Coronary artery (tissue), 2 donors: ENCODE measurements at regions not wholly inside any gene's neighbourhood (a gene's known extent, or its start where the extent isn't known, plus 50 kb on each side); places are given as distances from the start of the nearest gene placed in this dataset.
A peak's percentile ranks its signal among the peaks of the same experiment; 100 is the strongest.

Experiments
- DNase-seq: peaks from one replicate; pipeline ENCODE4 v3.0.0-alpha.2; 2017; ENCODE audit warnings: low spot score
- H3K27ac ChIP-seq, 2 donors: fragments of 200-600 bp; sonication (generic); one replicate each; pipeline ENCODE4 v1.5.1; 2016 to 2019
- H3K4me3 ChIP-seq: fragments of 200-600 bp; sonication (generic); 2 replicates; pipeline ENCODE4 v1.5.1; 2016; ENCODE audit warnings: mild to moderate bottlenecking, moderate library complexity
- TF ChIP-seq, protein P1 (sequence below): fragments of 200-600 bp; sonication (generic); IDR thresholded peaks from one replicate; pipeline ENCODE4 v1.5.1; 2019; ENCODE audit warnings: antibody characterized with exemption

DNA sequence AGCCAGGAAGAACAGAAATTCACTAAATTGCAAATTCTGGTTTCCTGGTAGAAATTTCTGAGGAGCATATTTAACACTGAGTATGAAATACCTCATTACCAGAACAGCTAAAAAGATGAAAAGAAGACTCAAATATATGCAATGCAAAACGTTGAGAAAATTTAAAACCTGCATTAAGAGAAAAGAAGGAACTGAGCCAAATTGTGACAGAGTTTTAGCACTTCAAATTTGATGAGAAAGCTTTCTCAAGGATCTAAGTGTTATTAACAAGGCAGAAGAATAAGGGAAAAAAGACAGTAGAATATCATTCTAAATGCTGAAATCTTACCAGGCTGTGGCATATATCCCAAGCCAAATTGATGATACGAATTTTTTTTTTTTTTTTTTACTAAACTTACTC is 443.0 kb downstream of the COL12A1 start:
- Histone ChIP-seq H3K4me3 (no peak overlapping the region), H3K27ac (no peak overlapping the region)
- no peak for DNase-seq
- TF ChIP-seq, protein P1, sequence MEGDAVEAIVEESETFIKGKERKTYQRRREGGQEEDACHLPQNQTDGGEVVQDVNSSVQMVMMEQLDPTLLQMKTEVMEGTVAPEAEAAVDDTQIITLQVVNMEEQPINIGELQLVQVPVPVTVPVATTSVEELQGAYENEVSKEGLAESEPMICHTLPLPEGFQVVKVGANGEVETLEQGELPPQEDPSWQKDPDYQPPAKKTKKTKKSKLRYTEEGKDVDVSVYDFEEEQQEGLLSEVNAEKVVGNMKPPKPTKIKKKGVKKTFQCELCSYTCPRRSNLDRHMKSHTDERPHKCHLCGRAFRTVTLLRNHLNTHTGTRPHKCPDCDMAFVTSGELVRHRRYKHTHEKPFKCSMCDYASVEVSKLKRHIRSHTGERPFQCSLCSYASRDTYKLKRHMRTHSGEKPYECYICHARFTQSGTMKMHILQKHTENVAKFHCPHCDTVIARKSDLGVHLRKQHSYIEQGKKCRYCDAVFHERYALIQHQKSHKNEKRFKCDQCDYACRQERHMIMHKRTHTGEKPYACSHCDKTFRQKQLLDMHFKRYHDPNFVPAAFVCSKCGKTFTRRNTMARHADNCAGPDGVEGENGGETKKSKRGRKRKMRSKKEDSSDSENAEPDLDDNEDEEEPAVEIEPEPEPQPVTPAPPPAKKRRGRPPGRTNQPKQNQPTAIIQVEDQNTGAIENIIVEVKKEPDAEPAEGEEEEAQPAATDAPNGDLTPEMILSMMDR: no peak

GRCh38 chr6:74757813-74758212 is 448.0 kb downstream of the COL12A1 start:
- TF ChIP-seq, protein P1: no peak
- DNase-seq: no peak
- no peak overlapping the region for H3K4me3 ChIP-seq
- no peak overlapping the region for H3K27ac ChIP-seq

GRCh38 chr6:74756923-74757322 is 448.9 kb downstream of the COL12A1 start:
- no peak for DNase-seq
- no peak overlapping the region for H3K4me3 ChIP-seq
- no peak overlapping the region for H3K27ac ChIP-seq
- TF ChIP-seq, protein P1: no peak

GRCh38 chr6:74755778-74756177 is 450.1 kb downstream of the COL12A1 start:
- no peak overlapping the region for H3K4me3 ChIP-seq
- TF ChIP-seq, protein P1: no peak
- H3K27ac ChIP-seq: peak overlapping the region in 1 of 2 donors; percentile 5
- no peak for DNase-seq

GRCh38 chr6:74755196-74755595 is 450.7 kb downstream of the COL12A1 start:
- Histone ChIP-seq H3K27ac (peak overlapping the region in 1 of 2 donors; percentile 5), H3K4me3 (no peak overlapping the region)
- no peak for DNase-seq
- TF ChIP-seq, protein P1: no peak

DNA sequence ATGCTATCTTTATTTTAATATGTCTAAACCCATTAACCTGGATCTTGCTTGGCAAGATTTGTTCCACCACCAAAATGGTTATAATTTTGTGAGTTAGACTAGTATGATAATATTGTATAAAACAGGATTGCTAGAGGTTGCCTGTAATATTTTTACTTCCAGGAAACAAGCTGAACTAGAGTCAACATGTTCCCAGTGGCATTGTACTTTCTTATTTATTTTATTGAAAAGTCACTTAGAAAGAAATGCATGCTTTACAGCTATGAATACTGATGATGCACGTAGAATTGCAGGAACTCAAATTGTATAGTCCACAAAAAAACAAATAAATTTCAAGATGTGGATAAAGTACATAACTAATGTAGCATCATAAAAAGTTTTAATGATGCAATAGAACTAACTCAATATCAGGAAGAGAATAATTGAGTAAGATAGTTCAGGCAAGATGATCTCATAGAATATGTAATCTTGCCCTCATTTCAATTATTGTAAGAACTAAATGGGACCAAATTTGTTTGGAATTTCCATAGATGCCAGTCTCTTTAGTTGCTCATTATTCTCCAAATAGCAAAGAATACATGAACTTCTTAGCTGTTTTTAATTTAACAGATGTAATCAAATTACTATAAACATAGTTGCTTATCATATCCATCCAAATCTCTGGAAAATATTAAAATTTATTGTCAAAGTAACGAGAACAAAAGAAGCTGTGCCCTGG is 451.8 kb downstream of the COL12A1 start:
- TF ChIP-seq, protein P1: no peak

DNA sequence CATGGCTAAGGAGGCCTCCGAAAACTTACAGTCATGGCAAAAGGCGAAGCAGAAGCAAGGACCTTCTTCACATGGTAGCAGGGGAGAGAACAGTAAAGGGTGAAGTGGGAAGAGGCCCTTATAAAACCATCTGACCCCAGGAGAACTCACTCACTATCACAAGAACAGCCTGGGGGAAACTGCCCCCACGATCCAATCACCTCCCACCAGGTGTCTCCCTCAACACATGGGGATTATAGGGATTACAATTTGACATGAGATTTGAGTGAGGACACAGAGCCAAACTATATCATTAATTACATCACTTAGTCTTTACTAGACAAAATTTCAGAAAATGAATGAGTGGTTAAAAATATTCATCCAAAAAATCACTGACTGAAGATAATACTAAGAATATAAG is 453.6 kb downstream of the COL12A1 start:
- H3K27ac ChIP-seq: no peak overlapping the region
- H3K4me3 ChIP-seq: no peak overlapping the region
- TF ChIP-seq, protein P1: no peak
- no peak for DNase-seq

More for the DNA sequence above, 451.8 kb downstream of the COL12A1 start:
- no peak overlapping the region for H3K4me3 ChIP-seq
- no peak overlapping the region for H3K27ac ChIP-seq
- DNase-seq: no peak
